ENCODE measurements at regions not wholly inside any gene's neighbourhood (a gene's known extent, or its start where the extent isn't known, plus 50 kb on each side); places are given as distances from the start of the nearest gene placed in this dataset.
A peak's percentile ranks its signal among the peaks of the same experiment; 100 is the strongest.
"Not testable (repeated sequence)": the region's sequence is repeated elsewhere in the genome, so short reads cannot be mapped to it uniquely, and the experiment has no call there.

DNA sequence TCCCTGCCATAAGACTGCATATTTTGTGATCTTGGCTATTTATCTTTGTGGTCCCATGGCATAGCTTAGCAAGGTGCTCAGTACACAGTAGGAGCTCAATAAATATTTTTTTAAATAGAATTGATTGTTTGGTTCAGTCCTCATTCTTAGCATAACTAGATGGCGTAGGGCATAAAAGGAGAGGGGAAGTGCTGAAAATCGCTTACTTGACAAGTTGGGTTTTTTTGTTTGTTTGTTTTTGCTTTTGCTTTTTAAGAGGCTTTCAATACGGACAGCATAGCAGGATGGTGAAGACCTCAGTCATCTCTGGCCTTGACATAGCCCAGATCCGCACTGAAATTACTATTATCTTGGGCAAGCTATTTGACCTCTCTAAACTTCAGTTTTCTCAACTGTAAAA is 86.6 kb upstream of the RANBP3L start:
- peaks cover 6% of the 10 kb centered on the region for H3K4me1 ChIP-seq (ENCODE audit: control insufficient read depth, insufficient read depth, low read length, unreplicated experiment)
- H3K27ac ChIP-seq (ENCODE audit: low read depth, low read length) = no peak overlapping the region

DNA sequence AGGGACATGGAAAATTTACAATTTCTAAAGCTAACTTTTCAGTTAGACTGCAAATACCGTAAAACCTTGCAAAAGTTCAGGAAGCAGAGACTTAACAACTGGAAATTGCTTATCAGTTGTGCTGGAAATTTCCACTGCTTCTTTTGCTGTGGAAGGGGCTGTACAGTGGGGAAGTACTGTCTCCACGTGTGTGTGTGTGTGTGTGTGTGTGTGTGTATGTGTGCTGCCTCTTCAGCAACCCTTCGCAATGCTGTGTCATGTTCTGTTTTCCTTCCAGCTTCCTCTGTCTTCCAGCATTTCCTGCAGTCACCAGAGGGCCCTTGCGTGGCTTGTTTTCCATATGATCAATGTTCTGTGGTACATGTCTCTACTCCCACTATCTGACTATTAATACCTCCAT is 87.5 kb upstream of the RANBP3L start:
- Histone ChIP-seq H3K79me2 (ENCODE audit: control insufficient read depth, insufficient read depth, low read length, unreplicated experiment) (no peaks in the 10 kb centered on the region), H3K27ac (ENCODE audit: low read depth, low read length) (no peak overlapping the region), H3K4me3 (ENCODE audit: low read depth, low read length) (no peak overlapping the region), H3K27me3 (ENCODE audit: insufficient read depth, low read length) (no peaks in the 10 kb centered on the region), H3K4me1 (ENCODE audit: control insufficient read depth, insufficient read depth, low read length, unreplicated experiment) (peaks cover 10% of the 10 kb centered on the region), H2AFZ (ENCODE audit: low read length, unreplicated experiment) (no peak overlapping the region), H3K36me3 (ENCODE audit: insufficient read depth, low read length) (no peaks in the 10 kb centered on the region)

More for the DNA sequence above, 86.6 kb upstream of the RANBP3L start:
- Histone ChIP-seq H3K4me3 (ENCODE audit: low read depth, low read length) (no peak overlapping the region), H3K27me3 (ENCODE audit: insufficient read depth, low read length) (no peaks in the 10 kb centered on the region), H3K36me3 (ENCODE audit: insufficient read depth, low read length) (no peaks in the 10 kb centered on the region), H3K79me2 (ENCODE audit: control insufficient read depth, insufficient read depth, low read length, unreplicated experiment) (no peaks in the 10 kb centered on the region), H2AFZ (ENCODE audit: low read length, unreplicated experiment) (no peak overlapping the region)

DNA sequence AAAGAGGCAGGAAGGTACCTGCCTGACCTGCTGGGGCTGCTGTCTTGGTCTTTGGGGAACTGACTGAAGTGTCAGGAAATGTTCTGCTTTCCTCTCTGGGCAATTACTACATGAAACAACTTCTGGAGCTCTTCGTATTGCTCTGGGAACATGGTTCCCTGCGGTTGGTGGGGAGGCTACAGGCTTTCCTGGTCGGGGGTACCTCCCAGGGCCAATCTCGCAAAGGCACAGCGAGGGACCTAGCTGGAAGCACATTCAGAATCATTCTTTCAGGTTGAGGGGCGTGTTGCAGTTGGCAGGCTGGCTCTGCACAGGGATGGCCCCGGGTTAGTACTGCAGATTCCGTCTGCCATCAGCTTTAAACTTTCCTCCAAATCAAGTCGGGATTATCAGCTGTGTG is 88.9 kb upstream of the RANBP3L start:
- H3K4me3 ChIP-seq (ENCODE audit: low read depth, low read length) = no peak overlapping the region
- no peaks in the 10 kb centered on the region for H3K27me3 ChIP-seq (ENCODE audit: insufficient read depth, low read length)
- peaks cover 10% of the 10 kb centered on the region for H3K4me1 ChIP-seq (ENCODE audit: control insufficient read depth, insufficient read depth, low read length, unreplicated experiment)

DNA sequence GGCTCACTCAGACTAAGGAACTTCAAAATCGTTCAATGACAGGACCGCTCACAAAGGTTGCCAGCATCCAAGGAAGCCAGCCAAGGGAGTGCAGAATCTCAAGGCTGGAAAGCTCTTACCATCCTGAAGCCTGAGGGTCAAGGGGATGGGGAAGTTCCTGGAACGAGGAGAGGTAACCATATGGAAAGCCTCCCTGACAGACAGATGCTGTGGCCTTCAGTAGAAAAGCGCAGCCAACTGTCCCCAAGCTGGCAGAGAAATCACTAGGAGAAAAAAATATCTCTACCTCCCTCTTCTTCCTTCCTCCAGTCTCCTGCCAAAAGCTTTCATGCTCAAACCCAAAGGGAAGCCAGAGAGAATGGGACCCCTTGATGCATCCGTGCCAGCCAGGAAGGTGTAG is 90.5 kb upstream of the RANBP3L start:
- H3K4me3 ChIP-seq (ENCODE audit: low read depth, low read length) = no peak overlapping the region
- no peaks in the 10 kb centered on the region for H3K79me2 ChIP-seq (ENCODE audit: control insufficient read depth, insufficient read depth, low read length, unreplicated experiment)
- H3K36me3 ChIP-seq (ENCODE audit: insufficient read depth, low read length) = no peaks in the 10 kb centered on the region
- H3K27ac ChIP-seq (ENCODE audit: low read depth, low read length) = no peak overlapping the region
- H2AFZ ChIP-seq (ENCODE audit: low read length, unreplicated experiment) = no peak overlapping the region
- H3K4me1 ChIP-seq (ENCODE audit: control insufficient read depth, insufficient read depth, low read length, unreplicated experiment) = peaks cover 19% of the 10 kb centered on the region
- no peaks in the 10 kb centered on the region for H3K27me3 ChIP-seq (ENCODE audit: insufficient read depth, low read length)

More for the DNA sequence above, 88.9 kb upstream of the RANBP3L start:
- H3K36me3 ChIP-seq (ENCODE audit: insufficient read depth, low read length) = no peaks in the 10 kb centered on the region
- no peak overlapping the region for H3K27ac ChIP-seq (ENCODE audit: low read depth, low read length)
- H3K79me2 ChIP-seq (ENCODE audit: control insufficient read depth, insufficient read depth, low read length, unreplicated experiment) = no peaks in the 10 kb centered on the region
- H2AFZ ChIP-seq (ENCODE audit: low read length, unreplicated experiment) = no peak overlapping the region

DNA sequence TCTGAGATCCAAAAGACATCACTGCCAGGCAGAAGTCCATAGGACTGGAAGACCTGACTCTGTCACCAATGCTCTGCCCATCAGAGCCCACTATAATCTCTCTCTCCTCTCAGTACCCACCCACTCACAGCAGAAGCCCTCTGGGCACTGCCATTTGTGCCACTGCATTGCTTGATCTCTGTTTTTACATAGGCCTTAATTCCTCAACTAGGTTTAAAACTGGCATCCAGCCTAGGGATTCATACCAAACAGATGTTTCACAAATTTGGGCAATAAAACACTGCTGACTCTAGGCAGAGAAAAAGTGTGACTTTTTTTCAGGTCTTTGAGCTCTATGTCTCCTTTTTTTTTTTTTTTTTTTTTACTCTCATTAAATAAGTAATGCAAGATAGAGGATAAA is 91.1 kb upstream of the RANBP3L start:
- Histone ChIP-seq H3K36me3 (ENCODE audit: insufficient read depth, low read length) (no peaks in the 10 kb centered on the region), H3K27ac (ENCODE audit: low read depth, low read length) (no peak overlapping the region)

DNA sequence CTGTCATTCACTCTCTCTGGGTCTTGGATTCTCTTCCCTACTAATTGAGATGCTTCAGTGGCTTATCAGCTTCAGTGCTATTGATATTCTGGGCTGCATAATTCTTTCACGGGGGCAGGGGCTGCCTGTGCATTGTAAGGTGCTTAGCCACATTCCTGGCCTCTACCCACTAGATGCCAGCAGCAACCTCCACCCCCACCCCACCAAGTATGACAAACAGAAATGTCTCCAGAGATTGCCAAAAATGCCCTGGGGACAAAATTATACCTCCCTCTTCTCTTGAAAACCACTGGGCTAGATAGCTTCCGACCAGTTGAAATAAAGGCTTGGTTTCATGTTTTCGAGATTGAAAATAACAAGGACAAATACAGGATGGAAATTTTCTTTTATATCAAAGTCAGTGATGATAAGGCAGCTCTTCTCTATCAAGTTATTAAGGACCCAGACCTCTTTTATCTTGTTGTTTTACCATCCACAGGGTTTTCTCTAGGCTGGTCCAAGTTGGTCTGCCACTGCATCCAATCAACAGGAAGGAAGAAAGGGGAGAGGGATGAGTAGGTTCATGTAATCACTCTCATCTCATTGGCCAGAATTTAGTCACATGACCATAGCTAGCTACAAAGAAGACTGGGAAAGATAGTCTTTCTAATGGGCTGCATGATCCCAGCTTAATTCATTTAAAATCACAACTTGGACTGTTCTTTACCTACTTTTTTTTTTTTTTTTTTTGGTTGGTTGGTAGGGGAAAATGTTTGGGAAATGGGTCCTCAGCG is 92.1 kb upstream of the RANBP3L start:
- Histone ChIP-seq H3K79me2 (ENCODE audit: control insufficient read depth, insufficient read depth, low read length, unreplicated experiment) (no peaks in the 10 kb centered on the region), H3K27me3 (ENCODE audit: insufficient read depth, low read length) (no peaks in the 10 kb centered on the region), H3K4me3 (ENCODE audit: low read depth, low read length) (no peak overlapping the region), H3K4me1 (ENCODE audit: control insufficient read depth, insufficient read depth, low read length, unreplicated experiment) (peaks cover 19% of the 10 kb centered on the region), H2AFZ (ENCODE audit: low read length, unreplicated experiment) (no peak overlapping the region), H3K36me3 (ENCODE audit: insufficient read depth, low read length) (no peaks in the 10 kb centered on the region), H3K27ac (ENCODE audit: low read depth, low read length) (no peak overlapping the region)

More for the DNA sequence above, 91.1 kb upstream of the RANBP3L start:
- Histone ChIP-seq H3K27me3 (ENCODE audit: insufficient read depth, low read length) (no peaks in the 10 kb centered on the region), H3K4me3 (ENCODE audit: low read depth, low read length) (no peak overlapping the region), H3K4me1 (ENCODE audit: control insufficient read depth, insufficient read depth, low read length, unreplicated experiment) (peaks cover 19% of the 10 kb centered on the region), H3K79me2 (ENCODE audit: control insufficient read depth, insufficient read depth, low read length, unreplicated experiment) (no peaks in the 10 kb centered on the region), H2AFZ (ENCODE audit: low read length, unreplicated experiment) (no peak overlapping the region)

DNA sequence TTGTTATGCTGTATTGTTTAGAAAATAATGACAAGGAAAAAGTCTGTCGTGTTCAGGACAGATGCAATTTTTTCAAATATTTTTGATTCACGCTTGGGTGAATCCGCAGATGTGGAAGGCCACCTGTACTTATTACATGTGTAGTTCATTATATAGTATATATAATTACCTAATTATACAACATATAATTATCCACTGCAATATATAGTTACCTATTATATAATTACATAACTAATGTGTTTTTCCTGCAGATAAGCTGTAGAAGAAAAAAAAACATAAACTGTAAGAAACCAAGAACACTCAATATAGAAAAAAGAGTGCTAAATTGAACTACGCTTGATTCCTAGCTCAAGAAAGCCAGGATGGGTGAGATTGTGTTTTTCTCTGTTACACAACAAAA is 93.6 kb upstream of the RANBP3L start:
- Histone ChIP-seq H3K79me2 (ENCODE audit: control insufficient read depth, insufficient read depth, low read length, unreplicated experiment) (no peaks in the 10 kb centered on the region), H3K36me3 (ENCODE audit: insufficient read depth, low read length) (no peaks in the 10 kb centered on the region), H3K27me3 (ENCODE audit: insufficient read depth, low read length) (no peaks in the 10 kb centered on the region), H3K4me1 (ENCODE audit: control insufficient read depth, insufficient read depth, low read length, unreplicated experiment) (peaks cover 19% of the 10 kb centered on the region), H3K4me3 (ENCODE audit: low read depth, low read length) (no peak overlapping the region), H2AFZ (ENCODE audit: low read length, unreplicated experiment) (no peak overlapping the region), H3K27ac (ENCODE audit: low read depth, low read length) (no peak overlapping the region)

DNA sequence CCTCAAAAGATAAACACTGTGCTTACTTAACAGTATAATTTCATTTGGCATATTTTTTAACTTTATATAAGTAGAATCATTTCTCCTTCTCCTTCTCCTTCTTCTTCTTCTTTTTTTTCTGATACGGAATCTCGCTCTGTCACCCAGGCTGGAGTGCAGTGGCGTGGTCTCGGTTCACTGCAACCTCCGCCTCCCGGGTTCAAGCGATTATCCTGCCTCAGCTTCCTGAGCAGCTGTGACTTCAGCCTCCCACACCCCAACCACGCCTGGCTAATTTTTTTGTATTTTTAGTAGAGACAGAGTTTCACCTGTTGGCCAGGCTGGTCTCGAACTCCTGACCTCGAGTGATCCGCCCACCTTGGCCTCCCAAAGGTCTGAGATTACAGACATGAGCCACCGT is 94.2 kb upstream of the RANBP3L start:
- H3K4me1 ChIP-seq (ENCODE audit: control insufficient read depth, insufficient read depth, low read length, unreplicated experiment) = peaks cover 19% of the 10 kb centered on the region
- H3K27ac ChIP-seq (ENCODE audit: low read depth, low read length); H3K79me2 ChIP-seq (ENCODE audit: control insufficient read depth, insufficient read depth, low read length, unreplicated experiment); H2AFZ ChIP-seq (ENCODE audit: low read length, unreplicated experiment); H3K36me3 ChIP-seq (ENCODE audit: insufficient read depth, low read length); H3K4me3 ChIP-seq (ENCODE audit: low read depth, low read length); H3K27me3 ChIP-seq (ENCODE audit: insufficient read depth, low read length): not testable (repeated sequence)

DNA sequence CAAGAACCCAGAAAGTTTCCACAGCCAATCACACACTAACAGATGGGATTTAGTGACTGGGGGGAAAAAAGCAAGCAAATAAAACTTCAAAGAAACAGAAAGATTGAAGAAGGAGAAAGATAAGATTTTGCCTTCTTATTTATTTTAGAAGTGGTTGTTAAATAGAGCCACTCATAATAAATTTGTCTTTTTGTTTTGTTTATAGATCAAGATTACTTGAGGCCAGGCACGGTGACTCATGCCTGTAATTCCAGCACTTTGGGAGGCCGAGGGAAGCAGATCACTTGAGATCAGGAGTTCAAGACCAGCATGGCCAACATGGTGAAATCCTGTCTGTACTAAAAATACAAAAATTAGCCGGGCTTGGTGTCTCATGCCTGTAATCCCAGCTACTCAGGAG is 94.9 kb upstream of the RANBP3L start:
- Histone ChIP-seq H2AFZ (ENCODE audit: low read length, unreplicated experiment) (peak overlapping the region; percentile 9), H3K4me1 (ENCODE audit: control insufficient read depth, insufficient read depth, low read length, unreplicated experiment) (peaks cover 19% of the 10 kb centered on the region), H3K27ac (ENCODE audit: low read depth, low read length) (no peak overlapping the region)

DNA sequence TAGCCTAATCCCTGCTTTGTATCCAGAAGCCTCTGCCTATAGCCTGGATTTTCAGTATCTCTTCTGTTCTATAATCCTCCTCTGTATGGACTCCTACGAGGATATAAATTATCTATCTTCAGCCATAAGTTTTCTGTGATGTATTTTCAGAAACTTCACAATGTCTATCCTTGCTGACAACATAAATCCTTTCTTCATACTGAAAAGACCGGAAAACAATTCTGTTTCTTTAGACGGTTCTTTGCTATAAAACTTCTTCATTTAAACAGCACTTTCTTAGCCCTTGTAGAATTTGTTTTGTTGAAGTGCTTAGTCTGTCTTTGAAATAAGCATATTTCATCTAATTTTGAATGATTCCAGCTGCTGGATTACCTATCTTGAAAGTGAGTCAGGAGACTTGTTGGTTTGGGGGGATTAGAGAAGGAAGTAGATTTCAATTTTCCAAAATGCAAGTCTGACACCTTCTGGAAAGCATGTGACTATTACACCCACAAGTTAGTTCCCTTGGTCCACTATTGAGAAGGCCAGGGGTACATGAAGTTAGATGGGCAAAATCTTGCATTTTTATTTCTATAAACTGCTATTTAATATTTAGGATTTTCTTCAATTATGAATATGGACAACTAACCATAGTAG is 96.3 kb upstream of the RANBP3L start:
- Histone ChIP-seq H3K4me1 (ENCODE audit: control insufficient read depth, insufficient read depth, low read length, unreplicated experiment) (peaks cover 21% of the 10 kb centered on the region), H2AFZ (ENCODE audit: low read length, unreplicated experiment) (no peak overlapping the region), H3K4me3 (ENCODE audit: low read depth, low read length) (no peak overlapping the region)

More for the DNA sequence above, 94.9 kb upstream of the RANBP3L start:
- no peaks in the 10 kb centered on the region for H3K79me2 ChIP-seq (ENCODE audit: control insufficient read depth, insufficient read depth, low read length, unreplicated experiment)
- H3K27me3 ChIP-seq (ENCODE audit: insufficient read depth, low read length) = no peaks in the 10 kb centered on the region
- no peaks in the 10 kb centered on the region for H3K36me3 ChIP-seq (ENCODE audit: insufficient read depth, low read length)
- H3K4me3 ChIP-seq (ENCODE audit: low read depth, low read length) = no peak overlapping the region

DNA sequence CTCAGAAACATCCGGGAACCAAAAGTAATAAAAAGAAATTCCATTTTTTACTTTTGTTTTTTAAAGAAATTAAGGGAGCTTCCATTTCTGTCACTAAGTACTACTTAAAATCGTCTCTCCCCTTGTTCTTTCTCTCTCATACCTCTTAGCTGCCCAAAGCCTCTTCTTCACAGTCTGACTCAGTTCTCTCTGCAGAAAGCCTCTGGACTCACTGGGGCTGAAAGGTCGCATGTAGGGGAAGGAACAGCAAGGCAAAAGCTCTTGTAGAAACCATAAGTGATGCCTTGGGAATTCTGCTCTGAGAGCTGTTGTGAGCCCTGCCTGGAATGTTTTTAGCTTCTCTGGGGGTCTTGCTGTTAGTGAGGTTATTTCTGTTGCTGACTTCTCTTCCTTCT is 100.8 kb upstream of the RANBP3L start:
- no peaks in the 10 kb centered on the region for H3K27me3 ChIP-seq (ENCODE audit: insufficient read depth, low read length)
- H3K4me3 ChIP-seq (ENCODE audit: low read depth, low read length) = no peak overlapping the region
- peak overlapping the region; percentile 93 for H3K27ac ChIP-seq (ENCODE audit: low read depth, low read length)
- H3K79me2 ChIP-seq (ENCODE audit: control insufficient read depth, insufficient read depth, low read length, unreplicated experiment) = no peaks in the 10 kb centered on the region
- H3K4me1 ChIP-seq (ENCODE audit: control insufficient read depth, insufficient read depth, low read length, unreplicated experiment) = peaks cover 29% of the 10 kb centered on the region
- no peak overlapping the region for H2AFZ ChIP-seq (ENCODE audit: low read length, unreplicated experiment)
- no peaks in the 10 kb centered on the region for H3K36me3 ChIP-seq (ENCODE audit: insufficient read depth, low read length)

More for the DNA sequence above, 96.3 kb upstream of the RANBP3L start:
- H3K27ac ChIP-seq (ENCODE audit: low read depth, low read length) = no peak overlapping the region
- H3K36me3 ChIP-seq (ENCODE audit: insufficient read depth, low read length) = no peaks in the 10 kb centered on the region
- no peaks in the 10 kb centered on the region for H3K79me2 ChIP-seq (ENCODE audit: control insufficient read depth, insufficient read depth, low read length, unreplicated experiment)
- no peaks in the 10 kb centered on the region for H3K27me3 ChIP-seq (ENCODE audit: insufficient read depth, low read length)

All from ACC112 (cell line).